Heart left ventricle (tissue), 13 donors: ENCODE measurements at regions not wholly inside any gene's neighbourhood (a gene's known extent, or its start where the extent isn't known, plus 50 kb on each side); places are given as distances from the start of the nearest gene placed in this dataset.

Experiments
- CTCF ChIP-seq, 12 donors: fragments of 200-600 bp; sonication (generic) in 4 of 12; IDR thresholded peaks; one replicate each; pipeline versions ENCODE4 v1.5.0 to v1.8.0; 2018 to 2022; ENCODE audit warnings: antibody characterized with exemption in 12 of 12, mild to moderate bottlenecking in 5 of 12
- POLR2A ChIP-seq, 2 donors: fragments of 450-650 bp; IDR thresholded peaks; one replicate each; pipeline ENCODE4 v1.6.1; 2017; ENCODE audit warnings: antibody characterized with exemption in 2 of 2, mild to moderate bottlenecking in 2 of 2, moderate library complexity in 2 of 2
- donor health status: ischemic (EF 13 %, LVEDD 7.1; RV severe dilation, severe dysfunction).
- donor health status: DM: no; HTN: yes; CAD: no.
- donor health status: DM: no; HTN: no; CAD: no.
- donor health status: ischemic (EF 25% LVEDD 6.9; RV normal size, moderate dysfunction).
- donor health status: ischemic (EF 25% LVEDD 5.7; RV mildly dilated, moderate dysfunction).
- donor health status: ischemic (EF 35%, LVEDD 5.7; RV mildly dilated, moderate dysfunction).
- donor health status: nonischemic (EF 11% LVEDD 7.7; RV severe dilation, severe dysfunction).
- donor health status: DM: yes; HTN: yes; CAD: no.
- donor health status: PGD.
- donor health status: ischemic (EF 29% LVEDD 5.4; RV normal size, mild dysfunction).
- donor health status: nonischemic (EF 23%, LVEDD 6.1; RV moderate dilation, normal function).

- TF ChIP-seq CTCF (IDR thresholded peaks at IDR 0.05) = no peak
- no peak for TF ChIP-seq POLR2A (IDR thresholded peaks at IDR 0.05)
These were observed 1387.1 kb upstream of the TMEFF2 start for GRCh38 chr2:193581807-193582206.
